ENCODE measurements at regions not wholly inside any gene's neighbourhood (a gene's known extent, or its start where the extent isn't known, plus 50 kb on each side); places are given as distances from the start of the nearest gene placed in this dataset.

DNA sequence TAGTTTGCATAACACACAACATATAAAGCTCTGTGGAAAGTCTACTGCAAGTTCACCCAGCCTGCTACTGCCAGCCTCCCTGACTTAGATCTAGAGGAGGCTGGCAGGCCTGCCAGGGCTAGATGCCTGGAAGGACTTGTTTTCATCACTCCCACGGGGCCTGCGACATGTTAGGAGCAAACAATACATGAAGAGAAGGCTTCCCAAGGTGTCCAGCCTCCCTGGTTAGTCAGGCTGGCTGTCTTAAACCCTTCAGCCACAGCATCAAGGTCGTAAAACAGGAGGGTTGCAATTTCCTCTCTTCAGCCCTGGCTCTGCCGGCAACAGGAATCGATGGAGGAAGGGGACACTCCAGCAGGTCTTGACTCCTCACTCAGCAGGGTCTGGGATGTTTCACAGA, 104.5 kb downstream of the NGF start:
- TF ChIP-seq, protein P1, sequence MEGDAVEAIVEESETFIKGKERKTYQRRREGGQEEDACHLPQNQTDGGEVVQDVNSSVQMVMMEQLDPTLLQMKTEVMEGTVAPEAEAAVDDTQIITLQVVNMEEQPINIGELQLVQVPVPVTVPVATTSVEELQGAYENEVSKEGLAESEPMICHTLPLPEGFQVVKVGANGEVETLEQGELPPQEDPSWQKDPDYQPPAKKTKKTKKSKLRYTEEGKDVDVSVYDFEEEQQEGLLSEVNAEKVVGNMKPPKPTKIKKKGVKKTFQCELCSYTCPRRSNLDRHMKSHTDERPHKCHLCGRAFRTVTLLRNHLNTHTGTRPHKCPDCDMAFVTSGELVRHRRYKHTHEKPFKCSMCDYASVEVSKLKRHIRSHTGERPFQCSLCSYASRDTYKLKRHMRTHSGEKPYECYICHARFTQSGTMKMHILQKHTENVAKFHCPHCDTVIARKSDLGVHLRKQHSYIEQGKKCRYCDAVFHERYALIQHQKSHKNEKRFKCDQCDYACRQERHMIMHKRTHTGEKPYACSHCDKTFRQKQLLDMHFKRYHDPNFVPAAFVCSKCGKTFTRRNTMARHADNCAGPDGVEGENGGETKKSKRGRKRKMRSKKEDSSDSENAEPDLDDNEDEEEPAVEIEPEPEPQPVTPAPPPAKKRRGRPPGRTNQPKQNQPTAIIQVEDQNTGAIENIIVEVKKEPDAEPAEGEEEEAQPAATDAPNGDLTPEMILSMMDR (IDR thresholded peaks at IDR 0.05), result no peak

DNA sequence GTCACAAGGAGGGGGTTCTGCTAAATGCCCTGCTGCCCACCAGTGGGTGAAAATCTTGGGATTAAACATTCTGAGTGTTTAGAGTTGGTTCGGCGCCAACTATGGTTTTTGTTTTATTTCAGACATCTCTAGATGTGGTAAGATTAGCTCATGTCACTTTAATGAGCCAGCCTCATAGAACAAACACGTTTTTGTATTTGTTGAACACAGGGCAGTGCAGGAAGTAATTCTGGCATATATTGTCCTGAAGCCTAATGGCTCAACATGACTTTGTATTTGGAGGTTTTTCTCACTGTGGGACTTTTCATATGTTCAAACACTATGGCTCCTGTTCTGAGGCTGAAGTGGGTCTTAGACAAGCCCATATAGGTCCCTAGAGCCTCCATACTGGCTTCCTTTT, 107.8 kb downstream of the NGF start:
- TF ChIP-seq, protein P1 (IDR thresholded peaks at IDR 0.05), result no peak

DNA sequence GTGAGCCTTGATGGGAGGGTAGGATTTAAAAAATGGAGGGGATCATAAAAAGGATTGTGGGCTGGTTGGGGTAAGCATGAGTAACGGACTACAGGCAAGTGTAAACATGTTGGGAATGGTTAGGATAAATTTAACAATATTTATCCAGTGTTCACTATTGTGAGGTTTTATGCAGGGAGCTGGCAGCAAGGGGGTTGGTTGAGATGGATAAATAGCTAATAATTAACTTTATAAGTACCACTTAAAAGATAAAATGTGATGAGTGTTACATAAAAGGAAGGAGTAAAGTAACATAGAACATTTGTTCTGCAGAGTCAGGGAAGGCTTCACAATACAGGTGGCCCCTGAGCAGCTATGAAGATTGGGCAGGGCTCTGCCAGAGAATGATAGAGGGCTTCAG, 109.0 kb downstream of the NGF start:
- TF ChIP-seq, protein P1 (IDR thresholded peaks at IDR 0.05), result no peak

DNA sequence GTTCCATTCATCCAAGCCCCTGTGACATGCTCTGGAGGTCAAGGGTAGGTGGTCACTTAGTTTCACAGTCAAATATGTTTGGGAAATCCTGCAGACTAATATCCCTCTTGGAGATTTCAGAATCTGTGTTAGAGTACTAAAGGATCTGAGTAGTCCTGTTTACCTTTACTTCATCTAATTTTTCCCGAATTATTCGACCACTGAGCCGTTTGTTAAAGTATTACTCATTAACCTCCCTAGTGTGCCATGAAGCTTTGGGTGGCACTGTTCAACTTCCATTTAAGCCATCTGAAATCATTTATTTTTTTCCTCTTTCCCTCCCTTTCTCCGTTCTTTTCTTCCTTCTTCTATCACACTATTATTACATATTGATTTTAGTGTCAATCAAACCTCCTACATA, 109.9 kb downstream of the NGF start:
- TF ChIP-seq, protein P1 (IDR thresholded peaks at IDR 0.05), result no peak

DNA sequence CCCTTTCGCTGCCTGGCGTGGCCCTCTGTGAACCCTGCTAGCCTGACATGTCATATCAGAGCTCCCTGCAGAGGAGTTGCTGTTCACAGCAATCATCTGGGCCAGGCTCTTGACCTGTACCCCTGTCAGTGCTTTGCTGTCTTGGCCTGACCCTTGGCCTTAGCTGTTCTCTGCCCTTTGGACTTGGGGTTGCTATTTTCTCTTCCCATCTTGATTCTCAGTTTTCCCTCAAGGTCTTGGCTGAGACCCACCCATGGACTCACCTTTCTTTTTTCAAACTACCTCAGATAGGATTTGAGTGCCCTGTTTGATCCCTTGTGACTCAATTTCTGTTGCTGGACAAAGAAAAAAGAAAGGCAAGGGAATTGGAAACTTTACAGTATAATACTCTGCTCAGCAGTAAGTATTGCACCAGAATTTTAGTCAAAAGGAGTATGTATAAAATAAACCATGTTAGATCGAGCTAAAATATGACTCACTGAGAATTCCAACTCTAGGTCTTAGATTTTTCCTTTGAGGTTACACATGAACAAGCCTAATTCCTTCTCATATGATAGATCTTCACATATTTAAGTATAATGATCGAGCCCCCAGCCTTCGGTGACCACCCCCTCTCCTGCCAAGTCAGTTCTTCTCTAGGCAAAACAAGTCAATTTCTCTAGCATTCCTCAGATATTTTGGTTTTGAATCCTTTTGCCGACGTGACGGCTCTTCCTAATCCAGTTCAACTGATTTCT, 110.5 kb downstream of the NGF start:
- TF ChIP-seq, protein P1 (IDR thresholded peaks at IDR 0.05), result no peak

DNA sequence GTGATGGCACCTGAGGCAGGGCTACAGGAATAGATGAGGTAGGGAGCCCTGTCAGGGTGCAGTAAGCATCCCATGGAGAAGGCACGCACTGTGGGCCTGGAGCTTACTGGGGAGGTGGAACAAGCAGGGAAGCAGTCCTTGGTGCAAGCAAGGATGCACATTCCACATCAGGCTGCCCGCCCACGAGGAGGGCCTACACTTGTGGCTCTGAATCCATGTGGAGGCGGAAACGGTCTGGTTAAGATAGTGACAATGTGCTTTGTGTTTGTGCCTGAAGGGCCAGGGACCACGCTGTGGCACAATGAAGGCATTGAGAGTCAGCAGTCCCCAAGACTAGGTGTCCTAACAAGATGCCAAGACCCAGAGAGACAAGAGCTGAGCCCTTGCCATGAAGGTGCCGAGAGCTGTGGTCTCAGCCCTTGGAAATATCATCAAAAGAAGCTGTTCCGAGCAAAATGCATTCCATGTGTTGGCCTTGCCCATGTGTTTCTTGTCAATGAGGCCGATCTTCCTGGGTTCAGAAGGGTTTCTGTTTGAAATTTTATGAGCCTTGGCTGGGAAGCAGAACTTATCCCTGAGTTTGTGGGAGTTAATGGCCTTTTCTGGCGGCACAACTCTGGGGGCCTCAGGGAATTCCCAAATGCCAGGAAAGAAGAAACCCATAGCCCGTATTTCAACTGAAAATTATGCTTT, 111.9 kb downstream of the NGF start:
- TF ChIP-seq, protein P1 (IDR thresholded peaks at IDR 0.05), result no peak

DNA sequence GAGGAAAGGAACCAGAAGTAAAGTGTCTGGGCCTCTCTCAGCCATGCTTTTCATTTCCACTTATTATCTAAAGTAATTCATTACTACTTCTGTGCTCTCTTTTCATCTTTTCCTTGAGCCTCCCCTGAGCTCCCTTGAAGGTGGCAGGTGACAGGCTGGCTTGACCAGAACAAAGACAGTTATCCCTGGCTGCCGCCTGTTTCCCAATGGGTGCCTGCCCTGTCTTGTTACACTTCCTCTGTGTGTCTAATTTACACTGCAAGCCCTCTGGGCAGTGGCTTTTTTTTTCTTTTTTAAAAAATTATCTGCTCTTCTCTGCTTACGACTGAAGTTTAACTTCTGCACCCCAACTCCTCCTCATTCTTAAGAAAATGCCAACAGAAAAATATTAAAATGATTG, 113.4 kb downstream of the NGF start:
- TF ChIP-seq, protein P1 (IDR thresholded peaks at IDR 0.05), result no peak

Measured in LNCAP (cell line).